HG03520 (cell line): ENCODE measurements at regions not wholly inside any gene's neighbourhood (a gene's known extent, or its start where the extent isn't known, plus 50 kb on each side); places are given as distances from the start of the nearest gene placed in this dataset.

Experiments used
- ATAC-seq: cut with Tn5 transposase; IDR thresholded peaks from one replicate; pipeline ENCODE4 v1.9.1; 2021; ENCODE audit warnings: mild to moderate bottlenecking, moderate library complexity; ENCODE audit not compliant: unreplicated experiment

- no peak for ATAC-seq
Measured at GRCh38 chr15:75131269-75131643, 70.4 kb upstream of the C15orf39 start.

DNA sequence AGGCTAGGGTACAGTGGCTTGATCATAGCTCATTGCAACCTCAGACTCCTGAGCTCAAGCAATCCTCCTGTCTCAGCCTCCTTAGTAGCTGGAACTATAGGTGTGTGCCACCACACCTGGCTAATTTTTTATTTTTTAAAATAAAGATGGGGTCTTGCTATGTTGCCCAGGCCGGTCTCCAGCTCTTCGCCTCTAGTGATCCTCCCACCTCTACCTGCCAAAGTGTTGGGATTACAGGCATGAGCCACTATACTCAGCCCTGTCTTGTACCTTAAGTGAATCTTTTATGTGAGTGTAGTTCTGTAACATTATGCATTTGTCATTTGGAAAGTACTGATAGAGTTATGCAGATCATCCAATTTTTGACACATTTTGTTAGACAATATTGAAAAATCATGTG lies 66.9 kb upstream of the C15orf39 start:
- ATAC-seq: no peak

DNA sequence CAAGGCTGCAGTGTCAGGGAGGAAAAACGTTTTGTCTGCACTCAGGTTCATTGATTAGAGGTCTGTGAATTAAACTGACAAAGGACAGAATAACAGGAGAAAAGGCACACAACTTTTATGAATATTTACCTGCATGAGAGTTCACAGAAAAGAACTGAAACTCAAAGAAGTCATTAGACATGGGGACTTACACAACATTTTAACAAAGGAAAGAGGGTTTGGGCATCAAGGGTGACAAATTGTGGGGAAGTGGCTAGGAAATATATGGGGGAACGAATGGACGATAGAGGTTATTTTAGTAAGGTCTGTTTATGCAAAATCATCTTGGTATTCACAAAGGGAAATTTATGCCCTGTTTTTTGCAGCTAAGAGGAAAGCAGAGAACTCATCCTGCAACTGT lies 65.6 kb upstream of the C15orf39 start:
- no peak for ATAC-seq

DNA sequence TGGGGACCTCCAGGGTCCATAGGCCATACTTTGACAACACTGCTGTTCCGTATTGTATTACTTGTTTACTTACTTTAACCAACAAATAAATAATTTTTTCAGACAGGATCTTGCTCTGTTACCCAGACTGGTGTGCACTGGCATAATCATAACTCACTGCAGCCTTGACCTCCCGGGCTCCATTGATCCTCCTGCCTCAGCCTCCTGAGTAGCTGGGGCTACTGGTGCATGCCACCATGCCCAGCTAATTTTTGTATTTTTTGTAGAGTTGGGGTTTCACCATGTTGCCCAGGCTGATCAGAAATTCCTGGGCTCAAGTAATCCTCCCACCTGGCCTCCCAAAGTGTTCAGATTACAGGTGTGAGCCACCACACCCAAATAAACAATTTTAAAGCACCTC lies 64.9 kb upstream of the C15orf39 start:
- ATAC-seq: no peak

GRCh38 chr15:75138016-75138999 lies 63.4 kb upstream of the C15orf39 start:
- ATAC-seq: no peak

DNA sequence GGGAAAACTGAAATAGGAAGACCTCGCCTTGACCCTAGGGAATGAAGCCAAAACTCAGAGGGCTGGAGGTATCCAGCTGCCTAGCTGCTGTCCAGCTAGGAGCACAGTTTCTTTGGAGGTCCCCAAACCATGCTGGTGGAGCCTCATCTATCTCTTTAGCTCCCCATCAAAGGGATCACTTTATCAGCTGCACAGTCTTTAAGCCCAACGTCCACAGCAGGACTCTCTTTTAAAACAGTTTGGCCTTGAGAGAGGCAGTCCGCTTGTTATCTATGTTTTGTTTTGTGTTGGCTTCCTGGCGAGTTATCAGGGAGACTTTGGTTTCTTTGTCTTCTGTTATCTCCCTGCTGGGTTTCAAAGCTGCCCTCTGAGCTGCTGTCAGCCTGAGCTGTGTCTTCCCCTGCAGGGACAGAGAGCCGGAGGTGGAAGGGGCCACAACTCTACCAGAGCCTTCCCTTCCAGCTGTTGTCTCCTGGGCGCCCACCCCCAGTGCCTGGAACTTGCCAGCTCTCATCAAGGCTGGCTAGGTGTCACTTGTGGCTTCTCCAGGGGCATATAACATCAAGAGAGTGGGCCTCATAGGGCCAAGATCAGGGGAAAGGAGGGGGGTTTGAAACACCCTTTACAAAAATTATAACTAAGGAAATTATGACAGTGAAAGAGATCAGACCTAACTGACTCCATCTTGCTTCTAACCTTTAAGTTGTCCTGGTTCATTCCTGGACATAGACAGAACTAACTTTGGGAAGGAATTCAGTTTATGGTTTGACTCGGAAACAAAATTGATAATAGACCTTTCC lies 61.4 kb upstream of the C15orf39 start:
- ATAC-seq: no peak

DNA sequence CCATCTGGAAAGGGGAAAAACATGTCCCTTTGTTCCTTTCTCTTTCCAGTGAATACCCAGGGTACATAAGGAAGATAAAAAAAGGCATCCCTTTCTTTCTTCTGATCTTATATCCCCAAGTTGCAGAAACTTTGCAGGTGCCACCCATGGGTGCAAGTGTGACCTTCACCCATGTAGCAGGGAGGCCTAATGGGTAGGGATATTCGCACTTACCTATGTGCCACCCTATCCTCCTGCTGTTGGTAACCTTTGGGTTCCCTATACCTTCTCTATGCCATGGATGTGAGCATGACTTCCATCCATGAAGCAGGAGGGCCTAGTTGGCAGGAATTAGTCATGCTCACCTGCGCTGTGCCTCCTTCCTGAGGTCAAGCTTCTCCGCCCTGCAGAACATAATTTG lies 59.2 kb upstream of the C15orf39 start:
- ATAC-seq: no peak

DNA sequence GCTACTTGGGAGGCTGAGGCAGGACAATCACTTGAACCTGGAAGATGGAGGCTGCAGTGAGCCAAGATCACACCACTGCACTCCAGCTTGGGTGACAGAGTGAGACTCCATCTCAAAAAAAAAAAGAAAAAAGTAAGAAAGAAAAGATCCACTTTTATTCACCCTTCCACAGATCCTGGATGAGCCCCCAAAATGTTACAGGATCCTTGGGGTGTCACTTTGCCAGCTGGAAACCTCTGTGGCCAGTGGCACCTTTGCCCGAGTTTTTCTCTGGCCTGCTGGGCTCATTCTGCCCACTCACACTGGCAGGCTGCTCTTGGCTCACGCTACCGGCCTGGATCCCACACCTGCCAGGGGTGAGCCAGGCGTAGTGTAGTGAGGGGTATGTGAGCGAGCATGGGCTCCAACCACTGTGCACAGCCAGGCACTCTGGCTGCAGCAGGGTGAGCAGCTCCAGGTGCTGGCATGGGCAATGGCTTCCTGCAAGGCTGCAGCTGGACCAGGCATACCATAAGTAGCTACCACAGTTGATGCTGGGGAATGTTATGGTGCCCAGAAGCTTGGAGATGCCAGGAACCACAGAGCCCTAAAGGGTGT lies 57.8 kb upstream of the C15orf39 start:
- no peak for ATAC-seq

DNA sequence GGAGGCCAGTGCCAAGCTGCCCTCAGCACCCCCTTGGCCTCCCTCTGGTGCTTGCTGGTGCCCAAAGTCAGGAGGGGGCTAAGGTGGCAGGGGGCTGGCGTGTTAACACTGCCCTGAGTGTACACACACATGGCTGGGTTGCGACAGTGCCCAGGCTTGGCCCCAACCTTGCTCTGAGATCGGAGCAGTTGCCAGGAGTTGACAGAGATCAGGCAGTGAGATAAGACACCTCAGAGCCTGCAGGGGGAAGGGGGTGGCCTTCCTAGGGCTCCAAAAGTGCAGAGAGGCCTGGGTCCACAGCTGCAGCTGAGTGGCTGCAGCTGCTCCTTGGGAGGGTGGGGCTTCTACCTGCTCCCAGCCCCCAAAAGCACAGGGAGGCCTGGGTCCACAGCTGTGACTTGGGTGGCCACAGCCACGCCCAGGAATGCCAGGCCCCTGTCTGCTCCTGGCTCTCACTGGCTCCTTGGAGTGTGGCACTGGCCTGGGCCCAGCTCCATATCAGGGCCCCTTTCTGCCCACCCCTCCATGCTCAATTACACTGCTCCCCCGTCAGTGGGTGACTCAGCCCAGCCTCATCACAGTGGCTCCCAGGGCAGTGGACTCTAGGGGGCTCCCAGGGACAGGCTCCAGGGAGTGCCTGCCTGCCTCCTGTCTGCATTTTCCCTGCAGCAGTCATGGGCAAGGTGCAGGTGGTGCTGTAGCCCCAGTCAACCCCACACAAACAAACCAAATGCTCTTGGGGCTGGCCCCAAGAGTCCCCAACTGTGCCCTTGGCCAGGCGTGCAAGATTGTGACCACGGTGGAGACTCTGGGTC lies 56.4 kb upstream of the C15orf39 start:
- ATAC-seq: no peak

DNA sequence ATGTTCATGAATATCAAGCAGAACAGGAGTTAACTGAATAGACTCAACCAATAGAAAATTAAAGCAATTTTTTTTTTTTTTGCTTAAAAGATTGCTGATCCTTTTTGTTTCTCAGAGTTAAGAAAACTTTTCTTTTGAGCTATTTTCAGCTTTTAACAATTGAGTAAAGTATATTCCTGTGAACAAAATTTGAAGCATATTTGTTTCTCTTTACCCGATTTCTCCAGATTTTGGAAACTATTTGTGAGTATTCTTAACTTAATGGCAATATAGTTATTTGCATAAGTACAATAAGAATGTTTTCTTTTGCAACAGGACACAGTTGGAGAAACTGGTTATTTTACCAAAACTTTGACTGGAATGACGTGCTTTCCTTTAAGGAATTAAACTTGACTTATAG lies 53.4 kb upstream of the C15orf39 start:
- no peak for ATAC-seq

GRCh38 chr15:75149867-75150709 lies 51.6 kb upstream of the C15orf39 start:
- ATAC-seq: no peak

DNA sequence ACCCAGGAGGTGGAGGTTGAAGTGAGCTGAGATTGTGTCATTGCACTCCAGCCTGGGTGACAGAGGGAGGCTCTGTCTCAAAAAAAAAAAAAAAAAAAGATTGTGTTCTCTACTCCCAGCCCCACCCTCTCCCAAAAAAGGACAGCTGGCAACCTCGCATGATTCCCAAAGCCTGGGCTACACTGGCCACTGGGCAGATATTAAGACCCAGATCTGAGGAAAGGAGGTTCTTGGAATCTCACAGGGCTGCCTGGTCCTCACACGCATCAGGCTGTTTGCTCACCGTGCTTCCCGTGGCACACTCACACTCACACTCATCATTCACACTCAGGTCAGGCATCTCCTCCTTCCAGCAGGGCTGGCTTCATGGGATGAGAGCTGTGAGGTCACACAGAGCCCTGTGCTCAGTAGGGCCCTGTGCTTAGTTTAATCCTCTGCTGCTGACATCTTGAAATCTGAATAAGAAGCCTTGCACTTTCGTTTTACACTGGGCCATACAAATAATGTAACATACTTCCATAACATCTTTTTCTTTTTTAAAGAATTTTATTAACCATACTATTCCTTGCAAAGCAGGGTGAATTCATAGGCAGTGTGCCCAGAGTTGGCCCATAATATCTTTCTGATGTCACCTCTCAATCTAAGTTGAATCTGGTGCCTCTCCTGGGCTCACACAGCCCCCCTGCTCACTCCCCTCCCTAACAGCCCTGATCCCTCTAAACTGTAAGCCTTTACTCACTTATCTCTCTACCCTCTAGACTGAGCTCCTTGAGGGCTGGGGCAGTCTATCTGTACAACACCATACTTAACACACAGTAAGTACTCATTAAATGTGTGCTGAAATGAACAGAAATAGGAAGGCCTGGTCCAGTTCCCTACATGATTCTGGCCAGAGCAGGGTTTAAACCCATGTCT lies 50.2 kb upstream of the C15orf39 start:
- ATAC-seq: no peak
